ENCODE measurements at regions not wholly inside any gene's neighbourhood (a gene's known extent, or its start where the extent isn't known, plus 50 kb on each side); places are given as distances from the start of the nearest gene placed in this dataset.
"Not testable (repeated sequence)": the region's sequence is repeated elsewhere in the genome, so short reads cannot be mapped to it uniquely, and the experiment has no call there.

DNA sequence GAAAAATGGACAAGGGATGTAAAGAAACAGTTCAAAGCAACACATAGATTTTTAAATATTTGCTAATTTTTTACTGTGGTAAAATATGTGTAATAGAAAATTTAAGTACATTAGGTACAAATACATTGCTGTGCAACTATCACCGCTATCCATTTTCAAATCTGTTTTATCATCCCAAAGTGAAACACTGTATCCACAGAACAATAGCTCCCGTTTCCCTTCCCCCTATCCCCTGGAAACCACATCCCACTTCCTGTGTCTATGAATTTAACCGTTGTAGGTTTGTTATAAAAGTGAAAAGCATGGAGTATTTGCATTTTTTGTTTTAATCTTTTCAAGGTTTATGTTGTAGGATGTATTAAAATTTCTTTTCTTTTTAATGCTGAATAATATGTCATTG, 152.9 kb upstream of the HSFY1 start:
- H3K4me1 Mint-ChIP-seq; H3K36me3 Mint-ChIP-seq (ENCODE audit: low read depth); ATAC-seq; H3K4me3 Mint-ChIP-seq; H3K27me3 Mint-ChIP-seq; DNase-seq; H3K27ac Mint-ChIP-seq; CTCF ChIA-PET; POLR2A ChIA-PET; intact Hi-C loops (cut with DNase I, micrococcal nuclease); H3K9me3 Mint-ChIP-seq (ENCODE audit: low read depth): not testable (repeated sequence)

DNA sequence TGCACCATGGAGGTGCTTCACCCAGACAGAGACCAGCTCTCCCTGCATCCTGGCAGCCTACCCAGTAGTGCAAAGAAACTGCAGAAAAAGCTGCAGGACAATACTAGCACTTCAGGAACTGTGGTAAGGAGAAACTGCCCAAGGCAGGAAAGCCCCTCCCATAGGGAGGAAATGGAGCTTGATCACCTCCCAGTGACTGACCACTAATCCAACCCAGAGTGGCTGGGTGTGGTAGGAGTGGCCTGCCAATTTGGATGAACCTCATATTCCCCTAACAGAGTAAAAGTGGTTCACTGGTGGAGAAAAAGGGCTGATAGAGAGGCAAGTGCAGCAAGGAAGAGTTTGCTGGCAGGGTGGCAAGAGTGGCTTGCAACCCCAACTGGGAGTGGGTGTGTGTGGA, 125.7 kb upstream of the HSFY1 start:
- H3K27me3 Mint-ChIP-seq; DNase-seq; POLR2A ChIA-PET; H3K27ac Mint-ChIP-seq; CTCF ChIA-PET; ATAC-seq; intact Hi-C loops (cut with DNase I, micrococcal nuclease); H3K4me3 Mint-ChIP-seq; H3K36me3 Mint-ChIP-seq (ENCODE audit: low read depth); H3K9me3 Mint-ChIP-seq (ENCODE audit: low read depth); H3K4me1 Mint-ChIP-seq: not testable (repeated sequence)

DNA sequence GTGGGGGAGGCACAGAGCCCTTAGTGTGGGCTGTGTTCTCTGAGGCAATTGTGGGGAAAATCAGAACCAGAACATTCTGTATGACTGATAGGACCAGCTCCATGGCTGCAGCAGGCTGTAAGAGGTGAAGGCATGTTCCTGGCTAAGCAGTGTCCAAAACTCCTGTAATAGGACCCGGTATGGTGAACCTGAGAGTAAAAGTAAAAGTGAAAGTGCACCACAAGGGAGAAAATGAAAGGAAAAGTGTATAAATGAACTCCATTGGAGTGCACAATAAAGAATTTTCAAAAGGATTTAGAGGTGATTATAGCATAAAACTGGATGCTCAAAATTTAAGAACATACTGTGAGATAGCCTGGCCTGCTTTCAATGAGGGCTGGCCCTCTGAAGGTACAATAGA, 125.1 kb upstream of the HSFY1 start:
- CTCF ChIA-PET; DNase-seq; H3K27ac Mint-ChIP-seq; H3K9me3 Mint-ChIP-seq (ENCODE audit: low read depth); H3K36me3 Mint-ChIP-seq (ENCODE audit: low read depth); intact Hi-C loops (cut with DNase I, micrococcal nuclease); H3K4me1 Mint-ChIP-seq; POLR2A ChIA-PET; H3K4me3 Mint-ChIP-seq; H3K27me3 Mint-ChIP-seq: not testable (repeated sequence)
- peak; percentile 70 for ATAC-seq

DNA sequence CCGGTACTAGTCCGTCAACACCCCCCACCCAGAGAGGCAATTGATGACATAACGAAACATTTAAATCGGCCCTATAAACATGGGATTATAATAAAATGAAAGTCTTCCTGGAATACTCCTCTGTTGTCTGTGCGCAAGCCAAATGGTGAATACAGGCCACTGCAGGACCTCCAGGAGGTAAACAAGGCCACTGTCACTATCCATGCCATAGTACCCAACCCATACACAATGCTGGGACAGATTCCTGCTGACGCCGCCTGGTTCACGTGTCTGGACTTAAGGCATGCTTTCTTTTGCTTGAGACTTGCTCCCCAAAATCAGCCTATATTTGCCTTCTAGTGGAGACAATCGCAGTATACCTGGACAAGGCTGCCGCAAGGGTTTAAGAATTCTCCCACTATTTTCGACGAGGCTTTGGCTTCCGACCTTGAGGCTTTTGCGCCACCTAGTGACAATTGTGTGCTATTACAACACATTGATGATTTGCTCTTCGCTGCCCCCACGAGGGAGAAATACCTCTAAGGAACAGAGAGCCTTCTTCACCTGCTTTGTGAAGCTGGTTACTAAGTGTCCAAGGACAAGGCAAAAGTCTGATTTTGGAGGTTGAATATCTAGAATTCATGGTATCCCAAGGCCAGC, 122.4 kb upstream of the HSFY1 start:
- POLR2A ChIA-PET; CTCF ChIA-PET; H3K27me3 Mint-ChIP-seq; H3K27ac Mint-ChIP-seq; H3K36me3 Mint-ChIP-seq (ENCODE audit: low read depth); H3K4me1 Mint-ChIP-seq; H3K4me3 Mint-ChIP-seq; H3K9me3 Mint-ChIP-seq (ENCODE audit: low read depth); DNase-seq; intact Hi-C loops (cut with DNase I, micrococcal nuclease): not testable (repeated sequence)
- peak; percentile 53 for ATAC-seq

DNA sequence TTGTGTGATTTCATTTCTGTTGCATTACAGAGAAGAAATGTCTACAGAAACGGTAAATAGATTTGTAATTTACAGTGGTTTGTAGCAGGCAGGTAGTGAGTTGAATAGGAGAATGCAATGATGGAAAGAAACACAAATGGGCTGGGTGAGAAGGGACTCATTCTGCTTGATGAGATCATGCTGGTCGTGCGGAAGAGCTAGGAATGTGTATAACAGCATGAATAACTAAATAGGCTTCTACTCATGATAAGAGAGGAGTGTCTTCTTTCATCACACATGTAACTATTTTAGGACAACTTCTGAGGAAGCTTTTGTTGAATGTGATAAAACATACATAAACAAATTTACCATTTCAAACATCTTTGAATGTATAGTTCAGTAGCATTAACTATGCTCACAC, 113.0 kb upstream of the HSFY1 start:
- H3K9me3 Mint-ChIP-seq (ENCODE audit: low read depth); POLR2A ChIA-PET; intact Hi-C loops (cut with DNase I, micrococcal nuclease); H3K4me1 Mint-ChIP-seq; DNase-seq; H3K27ac Mint-ChIP-seq; H3K36me3 Mint-ChIP-seq (ENCODE audit: low read depth); ATAC-seq; CTCF ChIA-PET; H3K4me3 Mint-ChIP-seq; H3K27me3 Mint-ChIP-seq: not testable (repeated sequence)

DNA sequence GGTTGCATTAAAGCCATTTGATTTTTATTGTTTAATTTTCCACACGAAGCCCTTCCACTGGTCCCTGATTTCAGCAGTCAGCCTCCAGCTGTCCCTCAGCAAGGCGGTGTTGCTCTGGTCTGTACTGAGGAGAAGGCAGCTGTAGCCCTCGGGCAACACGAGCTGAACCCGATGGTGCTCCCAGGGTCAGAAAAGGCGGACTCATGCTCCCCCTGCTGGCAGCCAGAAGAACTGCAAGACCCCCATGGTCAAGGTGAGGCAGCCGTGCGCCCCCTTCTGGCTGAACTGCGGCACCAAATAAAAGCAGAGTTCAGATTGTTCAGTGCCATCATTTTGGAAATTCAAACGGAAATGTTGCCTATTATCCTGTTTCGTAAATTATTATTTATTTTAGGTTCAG, 100.7 kb upstream of the HSFY1 start:
- DNase-seq; H3K4me3 Mint-ChIP-seq; H3K27ac Mint-ChIP-seq; H3K9me3 Mint-ChIP-seq (ENCODE audit: low read depth); H3K4me1 Mint-ChIP-seq; H3K27me3 Mint-ChIP-seq; H3K36me3 Mint-ChIP-seq (ENCODE audit: low read depth); CTCF ChIA-PET; intact Hi-C loops (cut with DNase I, micrococcal nuclease); POLR2A ChIA-PET: not testable (repeated sequence)
- peak; percentile 51 for ATAC-seq

DNA sequence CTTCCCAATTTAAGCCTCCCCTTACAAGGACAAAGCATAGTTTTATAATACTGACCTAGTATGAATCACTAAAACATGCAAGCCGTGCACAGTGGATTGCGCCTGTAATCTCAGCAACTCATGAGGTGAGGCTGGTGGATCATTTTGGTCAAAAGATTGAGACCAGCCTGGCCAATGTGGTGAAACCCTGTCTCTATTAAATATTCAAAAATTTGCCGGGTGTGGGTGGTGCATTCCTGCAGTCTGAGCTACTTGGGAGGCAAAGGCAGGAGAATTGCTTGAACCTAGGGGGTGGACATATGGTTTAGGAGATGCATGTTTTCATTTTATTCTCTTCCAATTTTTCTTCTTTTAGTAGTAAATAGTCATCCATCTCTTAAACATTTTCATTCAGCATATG, 93.7 kb upstream of the HSFY1 start:
- H3K36me3 Mint-ChIP-seq (ENCODE audit: low read depth); H3K27ac Mint-ChIP-seq; DNase-seq; H3K27me3 Mint-ChIP-seq; CTCF ChIA-PET; H3K9me3 Mint-ChIP-seq (ENCODE audit: low read depth); ATAC-seq; POLR2A ChIA-PET; H3K4me1 Mint-ChIP-seq; H3K4me3 Mint-ChIP-seq; intact Hi-C loops (cut with DNase I, micrococcal nuclease): not testable (repeated sequence)

DNA sequence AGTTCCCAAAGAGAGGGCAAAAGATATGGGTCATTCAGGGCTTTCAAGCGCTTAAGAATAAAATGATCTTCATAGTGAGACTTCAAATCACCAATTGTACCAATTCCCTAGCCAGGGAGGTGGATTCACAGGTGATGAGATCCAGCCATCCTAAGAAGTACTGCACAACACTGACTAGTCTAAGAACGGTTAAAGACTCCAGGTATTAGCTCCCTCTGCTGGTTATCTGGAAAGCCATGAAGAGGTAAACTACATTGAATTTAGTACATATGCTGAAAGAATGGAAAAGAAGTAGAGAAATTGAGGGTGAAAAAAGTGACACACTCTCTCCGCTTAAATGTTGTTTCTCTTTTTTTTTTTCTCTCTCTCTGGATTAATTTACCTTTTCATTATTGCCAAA, 87.4 kb upstream of the HSFY1 start:
- H3K27ac Mint-ChIP-seq; H3K9me3 Mint-ChIP-seq (ENCODE audit: low read depth); H3K27me3 Mint-ChIP-seq; CTCF ChIA-PET; DNase-seq; H3K4me3 Mint-ChIP-seq; intact Hi-C loops (cut with DNase I, micrococcal nuclease); POLR2A ChIA-PET; H3K4me1 Mint-ChIP-seq; H3K36me3 Mint-ChIP-seq (ENCODE audit: low read depth): not testable (repeated sequence)
- peak; percentile 33 for ATAC-seq

DNA sequence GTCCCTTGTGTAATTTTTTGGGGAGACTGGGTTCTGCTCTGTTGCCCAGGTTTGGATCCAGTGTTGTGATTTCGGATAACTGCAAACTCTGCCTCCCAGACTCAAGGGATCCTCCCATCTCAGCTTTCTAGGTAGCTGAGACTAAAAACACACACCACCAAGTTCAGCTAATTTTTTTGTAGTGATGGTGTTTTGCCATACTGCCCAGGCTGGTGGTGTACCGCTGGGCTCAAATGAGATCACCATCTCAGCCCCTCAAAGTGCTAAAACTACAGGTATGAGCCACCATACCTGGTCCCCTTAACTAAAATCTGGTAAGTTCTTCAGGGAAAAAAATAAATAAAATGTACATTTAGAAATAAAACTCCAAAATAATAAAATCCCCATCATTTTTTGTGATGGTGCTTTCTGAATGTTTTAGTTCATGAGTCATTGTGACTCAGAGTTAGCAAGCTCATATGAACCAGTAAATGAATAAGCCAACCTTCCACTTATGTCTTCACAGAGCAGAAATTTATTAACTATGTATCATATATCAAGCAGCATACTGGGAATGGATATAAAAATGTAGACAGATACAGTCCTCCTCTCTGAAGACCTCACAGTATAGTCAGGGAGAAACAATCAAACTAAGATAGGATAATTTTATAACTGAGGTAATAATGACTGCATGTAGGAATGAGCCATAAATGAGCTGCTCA, 85.2 kb upstream of the HSFY1 start:
- H3K36me3 Mint-ChIP-seq (ENCODE audit: low read depth); DNase-seq; CTCF ChIA-PET; H3K27ac Mint-ChIP-seq; intact Hi-C loops (cut with DNase I, micrococcal nuclease); H3K27me3 Mint-ChIP-seq; POLR2A ChIA-PET; H3K4me3 Mint-ChIP-seq; H3K4me1 Mint-ChIP-seq; H3K9me3 Mint-ChIP-seq (ENCODE audit: low read depth): not testable (repeated sequence)
- peak; percentile 47 for ATAC-seq

DNA sequence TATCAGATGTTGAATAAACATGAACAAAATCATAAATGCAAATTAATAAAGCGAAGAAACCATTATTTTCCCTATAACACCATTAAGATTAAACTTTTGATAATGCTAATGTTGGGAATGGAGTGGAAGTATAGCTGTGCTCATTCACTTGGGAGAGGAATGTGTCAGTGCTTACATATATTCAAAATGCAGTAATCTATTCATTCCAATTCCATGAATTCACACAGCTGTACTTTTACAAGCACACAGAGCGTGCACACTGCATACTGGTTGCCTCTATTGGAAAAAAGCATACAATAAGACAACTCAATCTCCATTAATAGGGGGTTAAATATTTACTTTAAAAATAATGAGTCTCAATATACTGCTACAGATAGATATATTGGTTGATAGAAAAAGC, 81.7 kb upstream of the HSFY1 start:
- H3K4me1 Mint-ChIP-seq; ATAC-seq; CTCF ChIA-PET; H3K27ac Mint-ChIP-seq; H3K36me3 Mint-ChIP-seq (ENCODE audit: low read depth); POLR2A ChIA-PET; DNase-seq; intact Hi-C loops (cut with DNase I, micrococcal nuclease); H3K4me3 Mint-ChIP-seq; H3K27me3 Mint-ChIP-seq; H3K9me3 Mint-ChIP-seq (ENCODE audit: low read depth): not testable (repeated sequence)

DNA sequence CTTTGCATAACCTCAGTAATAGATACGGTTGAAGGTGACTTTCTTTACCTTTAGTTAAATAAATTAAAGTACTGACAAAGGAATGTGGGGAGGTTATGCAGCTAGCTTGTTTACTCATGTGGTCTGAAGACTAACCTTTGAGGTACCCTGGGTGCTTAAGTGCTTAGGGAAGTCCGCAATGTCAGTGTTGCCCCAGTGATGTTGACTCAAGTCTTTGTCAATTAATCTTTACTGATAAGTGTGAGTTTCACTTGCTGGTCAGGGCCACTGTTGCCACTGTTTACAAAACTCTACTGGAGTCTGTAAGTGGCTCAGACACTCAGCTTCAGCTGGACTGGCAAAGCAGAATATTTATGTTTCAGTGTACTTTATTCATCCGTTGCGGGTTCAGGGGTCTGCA, 79.9 kb upstream of the HSFY1 start:
- H3K27me3 Mint-ChIP-seq; intact Hi-C loops (cut with DNase I, micrococcal nuclease); H3K27ac Mint-ChIP-seq; DNase-seq; H3K4me1 Mint-ChIP-seq; ATAC-seq; POLR2A ChIA-PET; H3K9me3 Mint-ChIP-seq (ENCODE audit: low read depth); CTCF ChIA-PET; H3K4me3 Mint-ChIP-seq; H3K36me3 Mint-ChIP-seq (ENCODE audit: low read depth): not testable (repeated sequence)

DNA sequence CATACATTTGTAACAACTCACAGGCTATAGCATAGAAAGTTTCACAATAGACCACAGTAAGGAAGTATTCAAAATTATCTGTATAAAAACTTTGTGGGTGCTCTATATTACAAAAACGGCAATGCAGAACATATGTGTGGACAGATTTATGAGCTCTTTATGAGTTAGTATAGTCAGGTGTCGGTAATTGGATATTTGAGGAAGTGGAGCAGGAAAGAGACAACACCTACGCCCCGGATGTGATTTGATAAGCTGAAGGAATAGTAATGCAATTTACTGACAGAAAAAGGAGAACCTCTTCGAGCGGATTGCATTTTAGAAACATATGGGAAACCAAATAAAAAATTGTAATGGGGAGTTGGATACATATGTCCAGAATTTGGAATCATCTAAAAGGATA, 63.2 kb upstream of the HSFY1 start:
- CTCF ChIA-PET; POLR2A ChIA-PET; intact Hi-C loops (cut with DNase I, micrococcal nuclease); DNase-seq; H3K27me3 Mint-ChIP-seq; H3K4me3 Mint-ChIP-seq; H3K9me3 Mint-ChIP-seq (ENCODE audit: low read depth); H3K36me3 Mint-ChIP-seq (ENCODE audit: low read depth); ATAC-seq; H3K4me1 Mint-ChIP-seq; H3K27ac Mint-ChIP-seq: not testable (repeated sequence)

Data from activated CD4-positive, alpha-beta T cell treated with anti-CD3 and anti-CD28 coated beads for 36 hours (primary cell).